ENCODE measurements at regions not wholly inside any gene's neighbourhood (a gene's known extent, or its start where the extent isn't known, plus 50 kb on each side); places are given as distances from the start of the nearest gene placed in this dataset.

DNA sequence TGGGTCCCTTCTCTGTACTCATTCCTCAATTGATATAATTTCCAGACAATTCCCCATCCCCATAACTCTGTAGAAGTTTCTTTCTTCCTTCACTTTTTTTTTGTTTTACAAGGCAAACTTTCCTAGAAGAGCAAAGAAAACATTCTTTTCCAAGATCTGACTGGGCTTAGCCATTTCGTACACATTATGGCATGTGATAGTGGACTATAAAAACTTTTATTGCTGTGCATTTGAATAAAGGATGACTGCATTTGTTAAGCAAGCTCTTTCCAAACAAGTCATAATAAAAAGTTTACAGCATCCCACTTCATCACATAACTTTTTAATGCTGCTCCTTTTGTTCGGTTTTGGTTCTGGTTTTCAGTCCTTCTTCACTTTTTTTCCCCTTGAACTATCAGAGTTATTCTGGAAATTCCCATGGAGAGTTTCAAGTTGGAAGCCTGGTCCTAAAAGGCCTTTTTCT is 231.0 kb upstream of the HMGA2 start:
- no peak for TF ChIP-seq CTCF (IDR thresholded peaks at IDR 0.05; ENCODE audit: insufficient read depth, low read length)
- DNase-seq (ENCODE audit: low read depth), result no peak
- no peak overlapping the region for H3K4me3 ChIP-seq (ENCODE audit: low read depth, low read length)

GRCh38 chr12:65594409-65594808 is 229.9 kb upstream of the HMGA2 start:
- no peak for DNase-seq (ENCODE audit: low read depth)
- H3K4me3 ChIP-seq (ENCODE audit: low read depth, low read length), result no peak overlapping the region
- TF ChIP-seq CTCF (IDR thresholded peaks at IDR 0.05; ENCODE audit: insufficient read depth, low read length), result no peak

GRCh38 chr12:65595016-65595560 is 229.2 kb upstream of the HMGA2 start:
- no peak for TF ChIP-seq CTCF (IDR thresholded peaks at IDR 0.05; ENCODE audit: insufficient read depth, low read length)
- H3K4me3 ChIP-seq (ENCODE audit: low read depth, low read length), result no peak overlapping the region
- DNase-seq (ENCODE audit: low read depth), result no peak

DNA sequence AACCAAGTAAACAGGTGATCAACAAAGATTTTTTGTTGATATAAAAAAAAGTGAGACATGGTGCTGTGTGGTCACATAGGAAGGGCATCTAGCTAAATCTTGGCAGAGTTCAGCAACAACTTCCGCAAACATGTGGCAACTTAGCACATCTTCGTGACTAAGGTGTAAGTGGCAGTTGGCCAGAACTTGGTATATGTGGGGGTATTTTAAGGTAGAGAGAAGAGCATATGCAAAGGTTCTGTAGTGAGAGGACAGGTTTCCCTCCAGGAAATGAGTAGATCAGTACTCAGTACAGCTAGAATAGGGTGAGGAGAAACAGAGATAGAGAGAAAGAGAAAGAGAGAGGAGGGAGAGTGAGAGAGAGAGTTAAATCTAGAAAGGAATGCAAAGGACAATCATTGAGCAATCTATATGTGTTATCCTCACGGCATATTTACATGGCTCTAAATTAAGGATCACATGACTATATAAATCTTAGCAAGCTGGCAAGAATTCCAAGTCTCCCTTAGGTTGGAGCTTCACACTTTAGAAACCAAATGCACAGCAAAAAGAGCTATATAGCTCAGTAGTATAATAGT is 227.7 kb upstream of the HMGA2 start:
- no peak for DNase-seq (ENCODE audit: low read depth)
- no peak for TF ChIP-seq CTCF (IDR thresholded peaks at IDR 0.05; ENCODE audit: insufficient read depth, low read length)

DNA sequence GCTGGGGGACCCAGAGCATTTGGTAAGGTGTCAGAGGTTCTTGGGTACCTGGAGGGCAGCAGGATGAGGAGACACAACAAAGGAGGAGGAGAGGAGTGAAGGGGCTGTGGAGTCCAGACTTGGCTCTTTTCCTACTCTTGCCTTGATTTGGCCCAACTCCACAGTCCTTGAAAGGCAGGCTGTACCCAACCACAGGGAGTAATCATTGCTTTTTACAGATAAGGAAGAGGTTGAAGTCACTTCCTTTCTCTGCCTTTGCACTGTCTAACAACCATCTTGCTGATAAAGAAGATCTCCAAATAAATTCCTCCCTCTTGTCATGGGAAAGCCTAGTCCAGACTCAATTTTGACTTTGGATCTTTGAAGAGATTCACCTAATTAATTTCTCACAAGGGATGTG is 226.8 kb upstream of the HMGA2 start:
- no peak overlapping the region for H3K4me3 ChIP-seq (ENCODE audit: low read depth, low read length)
- DNase-seq (ENCODE audit: low read depth), result no peak
- no peak for TF ChIP-seq CTCF (IDR thresholded peaks at IDR 0.05; ENCODE audit: insufficient read depth, low read length)

More for the DNA sequence above, 227.7 kb upstream of the HMGA2 start:
- no peak overlapping the region for H3K4me3 ChIP-seq (ENCODE audit: low read depth, low read length)

DNA sequence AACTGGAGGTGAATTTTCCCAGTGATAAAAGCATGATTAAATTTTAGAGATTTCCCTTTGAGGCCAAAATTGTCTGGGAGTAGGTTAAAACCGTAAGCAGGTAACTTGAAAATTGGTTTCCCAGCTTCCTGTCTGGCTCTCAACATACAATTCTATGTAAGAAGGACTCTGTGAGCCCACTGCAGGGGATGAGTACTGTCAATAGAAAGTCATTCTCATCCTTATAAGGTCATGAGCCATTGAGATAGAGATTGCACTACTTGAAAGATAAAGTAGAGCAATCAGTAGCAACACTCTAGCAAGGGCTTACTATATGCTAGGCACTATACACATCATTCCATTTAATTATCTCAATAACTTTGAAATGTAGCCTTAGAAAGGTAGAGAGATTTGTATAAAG is 225.6 kb upstream of the HMGA2 start:
- no peak for TF ChIP-seq CTCF (IDR thresholded peaks at IDR 0.05; ENCODE audit: insufficient read depth, low read length)
- no peak overlapping the region for H3K4me3 ChIP-seq (ENCODE audit: low read depth, low read length)
- no peak for DNase-seq (ENCODE audit: low read depth)

DNA sequence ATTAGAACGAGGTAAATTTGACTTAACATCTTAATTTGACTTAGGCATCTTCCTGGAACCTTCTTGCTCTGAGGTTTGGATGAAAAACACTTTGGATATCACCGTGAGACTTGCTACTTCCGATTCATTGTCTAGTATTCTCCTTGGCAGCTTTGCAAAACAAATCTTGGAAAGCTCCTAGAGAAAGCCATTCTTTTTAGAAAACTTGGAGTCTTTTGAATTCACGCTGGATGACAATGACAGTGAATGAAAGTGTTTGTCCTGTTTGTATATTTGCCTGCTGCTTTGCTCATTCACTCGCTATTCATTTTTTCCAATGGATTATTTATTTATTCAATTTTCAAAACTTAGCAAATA is 222.1 kb upstream of the HMGA2 start:
- H3K4me3 ChIP-seq (ENCODE audit: low read depth, low read length), result peak overlapping the region; percentile 9

More for the DNA sequence above, 222.1 kb upstream of the HMGA2 start:
- TF ChIP-seq CTCF (IDR thresholded peaks at IDR 0.05; ENCODE audit: insufficient read depth, low read length), result no peak
- DNase-seq (ENCODE audit: low read depth), result peak; percentile 78

Data from fibroblast of the aortic adventitia (primary cell).